HG03439 (cell line): ENCODE measurements at regions not wholly inside any gene's neighbourhood (a gene's known extent, or its start where the extent isn't known, plus 50 kb on each side); places are given as distances from the start of the nearest gene placed in this dataset.
"Not testable (repeated sequence)": the region's sequence is repeated elsewhere in the genome, so short reads cannot be mapped to it uniquely, and the experiment has no call there.

Source experiments
- ATAC-seq: cut with Tn5 transposase; IDR thresholded peaks from one replicate; pipeline ENCODE4 v1.9.1; 2021; ENCODE audit warnings: mild to moderate bottlenecking, moderate library complexity; ENCODE audit not compliant: unreplicated experiment

DNA sequence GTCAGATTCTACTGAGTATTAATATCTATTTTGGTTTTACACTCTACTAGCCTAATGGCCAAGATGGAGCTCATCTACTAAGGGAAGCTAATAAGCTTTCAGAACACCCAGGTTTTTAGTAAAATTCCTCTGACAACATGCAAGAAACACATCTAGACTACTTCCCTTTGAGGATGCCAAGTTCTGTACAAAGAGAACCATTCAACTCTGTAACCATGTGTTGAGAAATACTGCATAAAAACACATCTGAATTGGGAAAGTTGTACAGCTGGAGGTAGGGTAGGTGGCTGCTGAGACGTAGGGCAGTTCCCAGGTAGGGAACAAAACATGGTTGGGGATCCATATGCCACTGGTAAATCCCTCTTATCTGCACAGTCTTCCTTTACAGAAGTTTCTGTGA is 66.2 kb downstream of the SC5D start:
- no peak for ATAC-seq

DNA sequence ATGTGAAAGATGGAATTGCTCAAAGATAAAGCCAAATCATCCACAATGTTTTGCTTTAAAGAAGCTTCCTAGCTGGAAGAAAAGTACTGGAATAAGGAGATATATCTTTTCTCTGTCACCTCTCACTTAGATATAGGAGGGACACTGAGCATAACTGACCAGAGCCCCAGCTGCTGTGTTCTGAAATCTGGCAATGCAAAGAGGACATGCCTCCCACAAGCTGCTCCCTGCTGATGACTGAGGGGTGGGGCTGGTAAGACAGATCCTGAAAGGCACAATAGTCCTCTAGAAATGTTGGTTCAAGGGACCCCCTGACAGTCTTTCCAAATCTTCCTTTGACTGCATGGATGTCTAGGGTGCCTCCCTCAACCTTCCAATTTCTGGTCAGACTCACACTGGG is 67.0 kb downstream of the SC5D start:
- ATAC-seq: no peak

DNA sequence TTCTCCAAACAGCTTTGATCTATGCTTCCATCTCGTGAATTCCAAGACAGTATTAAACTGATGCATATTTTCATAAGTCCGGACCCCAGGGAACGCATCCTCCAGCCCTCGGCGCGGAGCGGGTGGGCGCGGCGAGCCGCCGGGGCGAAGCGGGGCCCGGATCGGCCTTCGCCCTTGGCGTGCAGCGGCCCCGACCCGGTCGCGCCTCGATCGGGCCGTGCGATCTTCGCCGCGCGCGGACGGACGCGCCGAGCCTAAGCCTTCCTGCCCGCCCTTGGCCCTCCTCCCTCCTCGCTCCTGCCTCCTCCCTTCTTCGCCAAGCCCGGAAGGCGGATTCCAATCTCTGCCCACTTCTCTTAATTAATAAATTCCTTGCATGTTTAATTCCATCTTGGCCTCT is 70.4 kb downstream of the SC5D start:
- ATAC-seq: not testable (repeated sequence)

DNA sequence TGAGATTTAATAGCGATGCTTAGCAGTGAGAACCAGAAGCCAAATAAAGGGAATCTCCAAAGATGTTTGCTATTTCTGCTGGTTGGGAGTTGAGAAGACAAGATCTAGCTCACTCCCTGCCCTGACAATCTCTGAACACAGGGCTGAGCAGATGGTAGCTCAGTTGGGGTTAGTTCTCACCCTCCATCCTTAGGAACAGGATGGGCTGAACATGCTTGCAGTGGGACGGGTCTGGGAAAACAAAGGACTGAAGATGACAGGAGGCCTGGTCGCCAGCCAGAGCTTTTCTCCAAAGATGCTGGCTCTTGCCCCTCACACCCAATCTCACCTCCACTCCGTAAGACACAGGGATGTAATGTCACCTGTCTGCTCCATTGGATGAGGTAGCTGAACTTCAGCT is 72.7 kb downstream of the SC5D start:
- ATAC-seq: no peak

DNA sequence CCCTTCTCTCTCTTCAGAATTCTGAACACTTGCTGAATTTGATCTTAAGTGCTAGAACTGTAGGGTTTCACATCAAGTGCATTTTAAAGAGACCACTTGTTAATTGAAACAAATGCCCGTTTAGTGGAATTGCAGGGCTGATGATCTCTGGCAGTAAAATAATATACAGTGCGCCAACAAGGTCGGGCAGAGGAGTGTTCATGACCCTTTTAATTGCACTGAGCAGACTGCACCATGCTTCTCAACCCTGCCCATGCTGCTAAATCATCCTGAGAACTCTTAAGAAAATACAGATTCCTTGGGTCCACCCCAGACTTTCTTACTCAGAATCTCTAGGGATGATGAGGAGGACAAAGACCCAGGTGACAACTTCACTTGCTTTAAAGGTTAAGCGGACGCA is 73.5 kb downstream of the SC5D start:
- ATAC-seq: no peak

DNA sequence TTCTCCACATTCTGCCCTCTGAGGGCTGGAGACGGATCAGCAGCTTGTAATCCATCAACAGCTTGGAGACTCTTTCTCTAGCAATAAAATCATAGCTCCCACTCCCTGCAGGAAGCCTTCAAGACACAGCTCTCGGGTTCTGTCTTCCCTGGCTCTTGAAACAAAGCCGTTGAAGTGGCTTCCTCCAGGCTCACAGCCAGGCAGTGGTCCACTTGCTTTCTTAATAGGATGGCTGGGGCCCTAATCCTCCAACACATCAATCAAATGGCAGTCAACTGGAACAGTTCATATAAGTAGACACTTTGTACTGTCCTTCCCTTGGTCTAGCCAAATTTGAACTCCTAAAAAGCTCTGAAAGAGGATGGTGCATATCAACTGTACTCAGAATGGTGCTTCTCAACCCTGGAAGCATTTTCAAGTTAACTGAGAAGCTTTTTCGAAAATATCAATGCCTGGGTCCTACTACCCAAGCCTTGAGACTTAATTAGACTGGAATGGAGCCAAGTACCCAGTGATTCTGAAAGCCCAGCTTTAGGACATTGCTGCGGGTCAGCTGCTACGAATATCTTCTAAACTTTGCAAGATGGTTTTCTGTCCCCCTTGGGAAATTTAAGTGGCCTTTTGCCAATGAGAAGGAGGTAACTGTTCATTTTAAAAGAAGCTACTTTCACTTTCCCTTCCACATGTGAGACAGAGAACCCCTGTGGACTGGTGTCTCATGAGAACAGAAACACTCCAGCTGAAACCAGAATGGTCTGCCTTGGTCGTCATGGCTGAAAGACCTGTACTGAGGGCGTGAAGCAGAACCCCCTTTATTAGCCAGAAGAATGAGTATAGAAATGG is 74.7 kb downstream of the SC5D start:
- ATAC-seq: peak; percentile 94

DNA sequence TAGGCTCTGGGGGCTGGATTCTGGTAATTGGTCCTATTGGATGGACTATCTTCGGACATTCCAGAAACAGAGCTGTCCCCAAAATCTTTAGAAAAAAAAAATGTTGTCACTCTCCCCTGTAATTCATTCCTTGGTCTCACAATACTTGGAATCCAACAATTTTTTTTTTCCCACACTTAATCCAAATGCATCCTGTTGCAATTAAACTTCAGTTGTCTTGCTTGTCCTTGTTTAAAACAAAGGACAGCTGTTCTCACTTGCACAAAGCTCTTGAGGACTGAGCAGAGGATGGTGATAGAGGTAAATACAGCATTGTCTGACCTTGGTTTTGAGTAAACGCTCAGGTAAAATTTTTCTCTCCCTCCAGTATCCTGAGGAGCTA is 75.3 kb downstream of the SC5D start:
- no peak for ATAC-seq

DNA sequence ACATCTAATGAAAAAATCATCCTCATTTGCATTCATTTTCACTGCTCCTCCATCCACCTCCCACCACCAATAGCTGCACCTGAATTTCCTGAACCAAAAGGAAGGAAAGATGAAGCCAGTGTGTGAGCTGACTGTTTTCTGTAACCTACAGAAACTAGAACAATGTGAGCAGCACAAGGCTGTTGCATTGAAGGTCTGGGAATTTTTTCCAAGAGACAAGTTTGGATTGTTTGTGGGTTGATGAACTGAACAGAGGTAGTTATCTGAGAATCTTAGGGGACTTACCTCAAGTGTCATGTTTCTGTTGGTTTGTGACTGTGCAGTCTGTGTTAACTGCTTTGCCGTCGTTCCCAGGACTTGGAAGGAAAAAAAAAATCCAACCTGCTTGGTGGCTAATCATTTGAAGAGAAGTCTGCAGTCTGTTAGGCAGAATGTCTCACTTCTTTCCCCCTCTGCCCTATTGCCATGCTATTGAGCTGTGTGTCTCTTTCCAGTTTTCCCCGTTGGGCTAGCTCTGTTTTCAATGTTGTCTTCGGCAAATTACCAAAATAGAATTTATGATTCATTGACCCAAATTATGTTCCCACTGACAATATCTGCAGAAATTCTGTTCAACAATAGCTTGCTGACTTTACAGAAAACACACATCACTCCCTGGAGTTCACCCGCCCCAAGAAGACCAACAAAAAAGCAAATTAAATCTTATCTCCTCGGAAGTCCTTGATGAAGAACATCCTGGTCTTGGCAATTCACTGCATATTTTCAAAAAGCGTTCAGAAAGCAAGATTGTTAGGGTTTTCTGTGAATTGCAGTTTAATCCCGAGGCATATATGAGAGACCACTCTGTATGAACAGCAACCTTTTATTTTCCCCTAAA is 76.0 kb downstream of the SC5D start:
- no peak for ATAC-seq

DNA sequence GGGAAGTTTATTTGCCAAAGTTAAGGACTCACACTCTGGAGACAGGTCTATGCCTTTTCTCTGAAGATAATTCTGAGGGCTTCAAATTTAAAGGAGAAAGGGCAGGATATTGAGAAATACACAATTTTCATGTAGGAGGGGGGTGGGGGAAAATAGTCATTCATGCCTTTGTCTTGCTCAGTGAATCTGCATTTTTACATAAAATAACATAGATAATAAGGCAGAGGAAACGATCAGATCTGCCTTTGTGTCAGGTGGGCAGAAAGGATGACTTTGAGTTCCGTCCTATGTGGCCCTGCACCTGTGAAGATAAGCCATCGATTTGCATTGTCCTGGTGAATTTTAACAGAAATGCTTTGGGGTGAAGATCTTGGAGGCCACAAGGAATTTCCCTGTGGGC is 76.8 kb downstream of the SC5D start:
- no peak for ATAC-seq

DNA sequence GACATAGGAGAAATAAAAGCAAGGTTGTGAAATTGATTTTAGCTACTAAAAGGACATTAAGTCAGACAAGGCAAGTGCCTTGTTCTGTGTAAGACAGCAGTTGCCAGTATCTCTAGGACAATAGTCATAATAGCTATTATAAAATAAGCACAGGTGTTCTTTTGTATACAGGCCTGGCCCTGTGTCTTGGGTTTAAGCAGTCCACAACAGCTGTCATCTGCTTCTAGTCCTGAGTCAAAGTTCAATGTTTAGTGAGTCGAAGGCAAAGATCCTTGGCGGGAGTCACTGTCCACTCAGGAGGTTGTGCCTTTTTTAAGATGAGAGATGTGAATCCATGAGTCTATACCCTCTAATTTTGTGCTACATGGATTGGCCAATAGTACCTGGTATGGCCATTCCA is 79.5 kb downstream of the SC5D start:
- no peak for ATAC-seq

DNA sequence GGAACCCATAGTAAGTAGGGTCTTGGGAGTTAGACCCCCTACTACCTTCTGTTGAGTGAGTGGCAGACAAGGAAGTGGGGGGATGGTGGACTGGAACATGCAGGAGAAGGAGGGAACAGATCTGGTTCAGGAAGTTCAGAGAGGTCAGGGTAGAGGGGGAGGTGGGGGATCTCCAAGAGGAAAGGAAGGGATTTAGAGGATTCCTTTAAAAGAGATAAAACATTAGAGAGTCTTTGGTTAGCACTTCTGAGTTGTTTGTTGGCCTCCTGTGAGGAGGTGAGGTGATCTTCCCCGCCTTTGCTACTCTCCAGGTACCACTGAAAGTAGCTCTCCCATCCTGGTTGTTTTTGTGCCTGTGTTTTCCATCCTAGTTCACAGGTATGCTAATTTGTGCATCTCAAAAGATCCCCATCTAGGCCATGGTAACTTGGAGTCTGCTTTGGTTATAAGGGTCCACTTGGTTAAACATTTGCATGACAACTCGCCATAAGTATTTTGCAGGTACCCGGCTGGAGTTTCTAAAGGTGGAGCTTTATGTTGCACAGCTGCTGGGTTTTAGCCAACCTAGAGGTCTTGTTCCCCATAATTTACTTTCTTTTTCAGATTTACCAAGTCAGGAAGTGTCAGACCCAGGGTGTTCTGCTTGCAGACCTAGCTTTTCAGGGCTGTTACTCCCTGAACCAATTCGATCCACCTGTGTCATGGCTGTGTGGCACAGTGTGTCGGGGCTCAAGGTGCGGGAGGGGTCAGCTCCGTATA is 79.3 kb upstream of the SORL1 start:
- peak; percentile 87 for ATAC-seq

DNA sequence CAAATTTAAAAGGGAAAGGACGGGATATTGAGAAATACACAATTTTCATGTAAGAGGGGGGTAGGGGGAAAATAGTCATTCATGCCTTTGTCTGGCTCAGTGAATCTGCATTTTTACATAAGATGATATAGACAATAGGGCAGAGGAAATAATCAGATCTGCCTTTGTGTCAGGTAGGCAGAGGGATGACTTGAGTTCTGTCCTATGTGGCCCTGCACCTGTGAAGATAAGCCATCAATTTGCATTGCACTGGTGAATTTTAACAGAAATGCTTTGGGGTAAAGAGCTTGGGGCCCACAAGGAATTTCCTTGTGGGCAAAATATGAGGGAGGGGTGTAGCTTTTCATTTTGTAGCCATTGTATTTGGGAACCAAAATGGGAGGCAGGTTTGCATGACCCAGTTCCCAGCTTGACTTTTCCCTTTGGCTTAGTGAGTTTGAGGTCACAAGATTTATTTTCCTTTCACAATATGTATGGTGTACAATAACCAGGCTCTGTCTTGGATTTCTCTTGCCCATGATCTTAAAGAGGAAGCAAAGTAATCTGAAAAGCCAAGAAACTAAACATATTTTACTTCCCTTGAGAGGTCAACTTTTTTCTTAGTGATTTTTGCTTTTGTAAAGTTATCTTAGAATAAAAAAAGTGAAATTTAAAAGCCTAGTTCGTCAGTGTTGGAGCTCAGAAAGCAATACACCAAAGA is 77.7 kb upstream of the SORL1 start:
- ATAC-seq: no peak

DNA sequence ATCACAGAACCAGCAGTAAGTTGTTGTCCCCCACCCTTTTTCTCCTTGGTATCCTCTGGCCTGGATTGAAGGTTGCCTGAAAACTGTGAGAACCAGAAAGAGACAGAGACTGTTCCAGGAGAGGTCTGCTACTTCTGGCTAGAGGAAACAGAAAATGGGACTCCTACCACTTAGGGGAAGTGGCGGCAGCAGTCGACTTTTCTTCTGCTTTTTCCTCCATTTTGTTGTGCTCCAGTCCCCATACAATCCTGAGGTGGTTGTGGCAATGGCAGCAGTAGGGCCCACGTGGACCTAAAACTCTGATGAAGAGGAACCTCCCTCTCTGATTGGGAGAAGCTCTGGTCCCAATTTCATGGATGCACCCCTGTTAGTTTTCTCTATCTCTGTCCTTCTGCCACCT is 76.0 kb upstream of the SORL1 start:
- no peak for ATAC-seq

DNA sequence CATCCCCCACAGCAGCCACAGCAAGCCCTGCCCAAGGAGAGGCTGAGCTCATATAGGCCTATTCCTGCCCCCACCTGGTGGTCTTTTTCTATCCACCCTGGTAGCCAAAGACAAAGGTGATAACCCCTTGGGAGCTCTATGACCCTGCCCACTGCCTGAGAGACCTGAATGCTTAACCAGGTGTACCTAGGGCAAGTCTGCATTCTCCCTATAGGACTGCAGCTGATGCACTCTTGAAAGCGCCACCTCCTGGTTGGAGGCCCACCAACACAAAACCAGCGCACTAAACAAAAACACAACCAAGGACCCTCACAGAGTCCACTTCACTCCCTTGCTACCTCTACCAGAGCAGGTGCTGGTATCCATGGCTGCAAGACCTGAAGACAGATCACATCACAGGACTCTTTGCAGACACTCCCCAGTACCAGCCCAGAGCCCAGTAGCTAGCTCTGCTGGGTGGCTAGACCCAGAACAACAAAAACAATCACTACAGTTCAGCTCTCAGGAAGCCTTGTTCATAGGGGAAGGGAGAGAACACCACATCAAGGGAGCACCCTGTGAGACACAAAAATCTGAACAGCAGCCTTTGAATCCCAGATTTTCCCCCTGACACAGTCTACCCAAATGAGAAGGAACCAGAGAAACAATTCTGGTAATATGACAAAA is 72.8 kb upstream of the SORL1 start:
- ATAC-seq: not testable (repeated sequence)

DNA sequence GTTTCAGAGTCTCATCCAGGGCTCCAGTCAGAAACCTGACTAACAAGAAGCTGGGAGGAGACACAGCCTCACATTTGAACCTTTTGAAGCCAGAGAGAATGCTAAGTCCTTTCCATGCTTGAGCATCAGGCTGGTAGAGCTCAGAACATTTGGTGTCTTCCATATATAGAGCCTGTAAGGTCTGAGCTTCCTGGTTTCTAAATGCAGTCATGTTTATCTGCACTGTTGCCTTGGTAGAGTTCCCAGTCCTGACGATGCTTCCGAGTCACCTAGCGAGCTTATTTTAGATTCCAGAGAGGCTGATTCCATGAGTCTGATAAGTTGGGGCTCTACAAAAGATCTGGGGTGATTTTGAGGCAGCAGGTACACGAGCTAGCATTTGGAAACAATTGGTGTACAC is 68.4 kb upstream of the SORL1 start:
- ATAC-seq: no peak

DNA sequence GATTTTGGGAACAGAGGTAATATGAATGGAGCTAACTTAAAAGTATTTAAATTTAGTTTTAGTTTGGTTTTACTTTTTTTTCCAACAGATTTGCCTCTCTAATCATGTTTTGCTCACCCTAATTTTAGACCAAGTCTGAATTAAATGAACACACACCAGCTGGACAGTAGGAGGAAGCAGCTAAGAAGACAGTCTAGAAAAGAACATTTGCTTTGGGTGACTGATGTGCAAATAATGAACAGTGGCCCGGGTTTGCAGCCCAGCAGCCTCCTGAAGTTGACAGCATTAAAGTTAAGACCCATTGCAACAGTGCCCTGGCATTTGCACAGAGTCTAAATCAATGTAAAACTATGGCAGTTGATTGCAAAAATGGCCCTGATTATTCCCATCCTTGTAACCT is 66.4 kb upstream of the SORL1 start:
- no peak for ATAC-seq
